ENCODE measurements at regions not wholly inside any gene's neighbourhood (a gene's known extent, or its start where the extent isn't known, plus 50 kb on each side); places are given as distances from the start of the nearest gene placed in this dataset.

DNA sequence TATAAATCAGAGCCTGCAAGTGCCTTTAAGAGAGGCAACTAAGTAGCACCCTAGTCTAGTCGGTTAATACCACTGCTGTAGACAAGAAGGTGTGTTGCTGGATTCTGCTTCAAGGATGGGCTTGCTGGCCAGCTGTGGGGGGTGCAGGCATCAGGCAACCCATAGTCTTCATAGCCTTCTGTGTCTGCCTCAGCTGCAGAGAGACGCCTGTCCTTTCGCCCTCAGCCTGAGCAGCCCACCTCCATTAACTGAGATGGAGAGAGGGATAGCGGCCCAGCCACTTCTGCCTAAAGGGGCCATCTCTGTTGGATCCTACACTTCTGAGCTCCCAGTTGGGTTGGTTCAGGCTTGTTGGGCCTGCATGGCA lies 123.7 kb upstream of the MLIP start:
- TF ChIP-seq, protein P1, sequence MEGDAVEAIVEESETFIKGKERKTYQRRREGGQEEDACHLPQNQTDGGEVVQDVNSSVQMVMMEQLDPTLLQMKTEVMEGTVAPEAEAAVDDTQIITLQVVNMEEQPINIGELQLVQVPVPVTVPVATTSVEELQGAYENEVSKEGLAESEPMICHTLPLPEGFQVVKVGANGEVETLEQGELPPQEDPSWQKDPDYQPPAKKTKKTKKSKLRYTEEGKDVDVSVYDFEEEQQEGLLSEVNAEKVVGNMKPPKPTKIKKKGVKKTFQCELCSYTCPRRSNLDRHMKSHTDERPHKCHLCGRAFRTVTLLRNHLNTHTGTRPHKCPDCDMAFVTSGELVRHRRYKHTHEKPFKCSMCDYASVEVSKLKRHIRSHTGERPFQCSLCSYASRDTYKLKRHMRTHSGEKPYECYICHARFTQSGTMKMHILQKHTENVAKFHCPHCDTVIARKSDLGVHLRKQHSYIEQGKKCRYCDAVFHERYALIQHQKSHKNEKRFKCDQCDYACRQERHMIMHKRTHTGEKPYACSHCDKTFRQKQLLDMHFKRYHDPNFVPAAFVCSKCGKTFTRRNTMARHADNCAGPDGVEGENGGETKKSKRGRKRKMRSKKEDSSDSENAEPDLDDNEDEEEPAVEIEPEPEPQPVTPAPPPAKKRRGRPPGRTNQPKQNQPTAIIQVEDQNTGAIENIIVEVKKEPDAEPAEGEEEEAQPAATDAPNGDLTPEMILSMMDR (conservative IDR thresholded peaks at IDR 0.05; ENCODE audit: low read depth, low read length), result no peak
- TF ChIP-seq EZH2phosphoT487 (IDR thresholded peaks at IDR 0.05; ENCODE audit: borderline replicate concordance, low read length), result no peak
- no peak for TF ChIP-seq EZH2 (IDR thresholded peaks at IDR 0.05; ENCODE audit: low read length, unreplicated experiment)

Measured in PC-3 (cell line).